Lower leg skin (tissue), 3 donors: ENCODE measurements at regions not wholly inside any gene's neighbourhood (a gene's known extent, or its start where the extent isn't known, plus 50 kb on each side); places are given as distances from the start of the nearest gene placed in this dataset.

ENCODE experiments used
- POLR2A ChIP-seq, 2 donors: fragments of 450-650 bp; IDR thresholded peaks; one replicate each; pipeline ENCODE4 v1.6.1; 2016 to 2017; ENCODE audit warnings: antibody characterized with exemption in 2 of 2, mild to moderate bottlenecking in 1 of 2, moderate library complexity in 1 of 2
- TF ChIP-seq, protein P1 (sequence below), 3 donors: fragments of 450-650 bp; IDR thresholded peaks; one replicate each; pipeline ENCODE4 v1.5.1; 2016; ENCODE audit warnings: antibody characterized with exemption in 3 of 3, mild to moderate bottlenecking in 3 of 3, moderate library complexity in 2 of 3

DNA sequence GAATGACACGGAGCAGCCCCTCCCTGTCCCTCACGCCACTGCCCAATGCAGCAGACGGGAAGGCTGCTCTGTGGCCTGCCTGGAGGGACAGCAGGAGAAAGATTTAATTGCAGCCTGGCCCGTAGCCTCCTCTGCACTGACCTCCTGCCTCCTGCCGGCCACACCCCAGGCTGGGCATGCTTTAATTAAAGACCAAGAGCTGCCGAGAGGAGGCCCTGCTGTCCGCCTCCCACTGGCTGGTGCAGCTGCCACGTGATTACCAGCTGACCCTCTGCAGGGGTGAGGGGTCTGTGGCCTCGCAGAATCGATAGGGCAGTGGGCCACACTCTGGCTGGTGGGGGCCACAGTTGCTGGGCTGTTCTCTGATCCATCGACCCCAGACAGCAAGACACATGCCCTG is 100.2 kb upstream of the PRR23E start:
- TF ChIP-seq, protein P1, sequence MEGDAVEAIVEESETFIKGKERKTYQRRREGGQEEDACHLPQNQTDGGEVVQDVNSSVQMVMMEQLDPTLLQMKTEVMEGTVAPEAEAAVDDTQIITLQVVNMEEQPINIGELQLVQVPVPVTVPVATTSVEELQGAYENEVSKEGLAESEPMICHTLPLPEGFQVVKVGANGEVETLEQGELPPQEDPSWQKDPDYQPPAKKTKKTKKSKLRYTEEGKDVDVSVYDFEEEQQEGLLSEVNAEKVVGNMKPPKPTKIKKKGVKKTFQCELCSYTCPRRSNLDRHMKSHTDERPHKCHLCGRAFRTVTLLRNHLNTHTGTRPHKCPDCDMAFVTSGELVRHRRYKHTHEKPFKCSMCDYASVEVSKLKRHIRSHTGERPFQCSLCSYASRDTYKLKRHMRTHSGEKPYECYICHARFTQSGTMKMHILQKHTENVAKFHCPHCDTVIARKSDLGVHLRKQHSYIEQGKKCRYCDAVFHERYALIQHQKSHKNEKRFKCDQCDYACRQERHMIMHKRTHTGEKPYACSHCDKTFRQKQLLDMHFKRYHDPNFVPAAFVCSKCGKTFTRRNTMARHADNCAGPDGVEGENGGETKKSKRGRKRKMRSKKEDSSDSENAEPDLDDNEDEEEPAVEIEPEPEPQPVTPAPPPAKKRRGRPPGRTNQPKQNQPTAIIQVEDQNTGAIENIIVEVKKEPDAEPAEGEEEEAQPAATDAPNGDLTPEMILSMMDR (IDR thresholded peaks at IDR 0.05), result no peak
- TF ChIP-seq POLR2A (IDR thresholded peaks at IDR 0.05), result no peak
